Smooth muscle cell (in vitro differentiated cells): ENCODE measurements at regions not wholly inside any gene's neighbourhood (a gene's known extent, or its start where the extent isn't known, plus 50 kb on each side); places are given as distances from the start of the nearest gene placed in this dataset.

ENCODE experiments used
- DNase-seq: peaks from one replicate; lab custom pipeline; 2025; ENCODE audit not compliant: unreplicated experiment; lab: John Stamatoyannopoulos, UW
- H2AFZ ChIP-seq: fragments of 200-600 bp; sonication (generic); 2 replicates; pipeline ENCODE4 v1.6.0; 2016; ENCODE audit warnings: antibody characterized with exemption, low read depth, mild to moderate bottlenecking
- H3F3A ChIP-seq: fragments of 200-600 bp; sonication (generic); 2 replicates; pipeline ENCODE4 v1.6.0; 2017; ENCODE audit warnings: antibody characterized with exemption, low read depth
- H3K27ac ChIP-seq: fragments of 200-600 bp; sonication (generic); 2 replicates; pipeline ENCODE4 v1.5.1; 2016; ENCODE audit warnings: low read depth, mild to moderate bottlenecking
- H3K27me3 ChIP-seq: fragments of 200-600 bp; sonication (generic); 2 replicates; pipeline ENCODE4 v1.6.1; 2016; ENCODE audit warnings: low read depth, mild to moderate bottlenecking
- H3K36me3 ChIP-seq: fragments of 200-600 bp; sonication (generic); 2 replicates; pipeline ENCODE4 v1.5.1; 2016; ENCODE audit warnings: low read depth
- H3K4me1 ChIP-seq: fragments of 200-600 bp; sonication (generic); 2 replicates; pipeline ENCODE4 v1.5.1; 2016; ENCODE audit warnings: low read depth
- H3K4me2 ChIP-seq: fragments of 200-600 bp; sonication (generic); 2 replicates; pipeline ENCODE4 v1.6.0; 2016; ENCODE audit warnings: mild to moderate bottlenecking
- H3K4me3 ChIP-seq: fragments of 200-600 bp; sonication (generic); 2 replicates; pipeline ENCODE4 v1.5.1; 2016; ENCODE audit warnings: mild to moderate bottlenecking
- H3K79me2 ChIP-seq: fragments of 200-600 bp; sonication (generic); 2 replicates; pipeline ENCODE4 v1.6.0; 2016; ENCODE audit warnings: low read depth, mild to moderate bottlenecking
- H3K9ac ChIP-seq: fragments of 200-600 bp; sonication (generic); 2 replicates; pipeline ENCODE4 v1.6.0; 2016; ENCODE audit warnings: low read depth
- H3K9me3 ChIP-seq: fragments of 200-600 bp; sonication (generic); replicated peaks from 2 replicates; pipeline ENCODE4 v1.5.1; 2016; ENCODE audit warnings: low read depth
- H4K20me1 ChIP-seq: fragments of 200-600 bp; sonication (generic); 2 replicates; pipeline ENCODE4 v1.6.0; 2016; ENCODE audit warnings: low read depth
- CTCF ChIP-seq: fragments of 200-600 bp; sonication (generic); IDR thresholded peaks from 2 replicates; pipeline ENCODE4 v1.5.1; 2017; ENCODE audit warnings: borderline replicate concordance, mild to moderate bottlenecking, antibody characterized with exemption; ENCODE audit not compliant: insufficient read depth, poor library complexity, severe bottlenecking
- WGBS: methylation state at CpG from one replicate; pipeline ENCODE4 v1.1.7; 2016; ENCODE audit warnings: low lambda C conversion rate; 5-methylcytosine and 5-hydroxymethylcytosine counted together

- Histone ChIP-seq H3K36me3 (peaks cover 4% of the 10 kb centered on the region), H2AFZ (peak overlapping the region; percentile 17), H3K27me3 (no peaks in the 10 kb centered on the region), H3F3A (peaks cover 3% of the 10 kb centered on the region), H3K4me1 (peaks cover 11% of the 10 kb centered on the region), H3K4me3 (no peak overlapping the region), H3K9me3 (peaks cover 3% of the 10 kb centered on the region), H3K27ac (peak overlapping the region; percentile 67), H3K79me2 (no peaks in the 10 kb centered on the region), H3K4me2 (peak overlapping the region; percentile 59), H3K9ac (no peak overlapping the region), H4K20me1 (no peaks in the 10 kb centered on the region)
- DNase-seq: no peak
- TF ChIP-seq CTCF: no peak
- WGBS: 51% methylated on average over 2 of the region's 2 CpGs
Measured at GRCh38 chr7:17422966-17423365, 124.5 kb downstream of the AHR start.

- no peak overlapping the region for H2AFZ ChIP-seq
- no peak overlapping the region for H3K4me3 ChIP-seq
- TF ChIP-seq CTCF: no peak
- H4K20me1 ChIP-seq: no peaks in the 10 kb centered on the region
- H3K27ac ChIP-seq: no peak overlapping the region
- H3K9me3 ChIP-seq: peaks cover 11% of the 10 kb centered on the region
- no peak for DNase-seq
- H3K27me3 ChIP-seq: no peaks in the 10 kb centered on the region
- H3K79me2 ChIP-seq: no peaks in the 10 kb centered on the region
- H3K4me2 ChIP-seq: no peak overlapping the region
- no peak overlapping the region for H3K9ac ChIP-seq
- H3K36me3 ChIP-seq: peaks cover 9% of the 10 kb centered on the region
- peaks cover under 1% of the 10 kb centered on the region for H3K4me1 ChIP-seq
- H3F3A ChIP-seq: peaks cover under 1% of the 10 kb centered on the region
Measured at GRCh38 chr7:17427924-17428323, 129.5 kb downstream of the AHR start.

GRCh38 chr7:17429579-17429978 is 131.1 kb downstream of the AHR start:
- Histone ChIP-seq H2AFZ (no peak overlapping the region), H3K36me3 (peaks cover 9% of the 10 kb centered on the region), H3K9me3 (peaks cover 11% of the 10 kb centered on the region), H3K4me1 (no peaks in the 10 kb centered on the region), H3K79me2 (no peaks in the 10 kb centered on the region), H3K27ac (no peak overlapping the region), H3K27me3 (no peaks in the 10 kb centered on the region), H3F3A (no peaks in the 10 kb centered on the region), H4K20me1 (no peaks in the 10 kb centered on the region), H3K4me3 (no peak overlapping the region), H3K4me2 (no peak overlapping the region), H3K9ac (no peak overlapping the region)
- 69% methylated on average over 4 of the region's 4 CpGs for WGBS
- DNase-seq: no peak
- no peak for TF ChIP-seq CTCF

- no peaks in the 10 kb centered on the region for H3K4me1 ChIP-seq
- H3K9ac ChIP-seq: no peak overlapping the region
- H3K36me3 ChIP-seq: peaks cover 5% of the 10 kb centered on the region
- H3K4me2 ChIP-seq: no peak overlapping the region
- no peaks in the 10 kb centered on the region for H3F3A ChIP-seq
- H3K27me3 ChIP-seq: no peaks in the 10 kb centered on the region
- no peak overlapping the region for H3K4me3 ChIP-seq
- H2AFZ ChIP-seq: peak overlapping the region; percentile 16
- H4K20me1 ChIP-seq: no peaks in the 10 kb centered on the region
- no peak overlapping the region for H3K27ac ChIP-seq
- WGBS: 58% methylated on average over 3 of the region's 3 CpGs
- H3K79me2 ChIP-seq: no peaks in the 10 kb centered on the region
- peaks cover 10% of the 10 kb centered on the region for H3K9me3 ChIP-seq
- no peak for TF ChIP-seq CTCF
- DNase-seq: no peak
Measured at GRCh38 chr7:17432793-17433192, 134.3 kb downstream of the AHR start.
